Renal cortex interstitium (tissue), 11 donors: ENCODE measurements at regions not wholly inside any gene's neighbourhood (a gene's known extent, or its start where the extent isn't known, plus 50 kb on each side); places are given as distances from the start of the nearest gene placed in this dataset.

Experiments
- DNase-seq, 11 donors: peaks; one replicate each; pipeline ENCODE4 v3.0.0-alpha.2; 2013; ENCODE audit warnings: low read depth in 9 of 11, low spot score in 4 of 11; ENCODE audit errors: extremely low read depth in 1 of 11

DNA sequence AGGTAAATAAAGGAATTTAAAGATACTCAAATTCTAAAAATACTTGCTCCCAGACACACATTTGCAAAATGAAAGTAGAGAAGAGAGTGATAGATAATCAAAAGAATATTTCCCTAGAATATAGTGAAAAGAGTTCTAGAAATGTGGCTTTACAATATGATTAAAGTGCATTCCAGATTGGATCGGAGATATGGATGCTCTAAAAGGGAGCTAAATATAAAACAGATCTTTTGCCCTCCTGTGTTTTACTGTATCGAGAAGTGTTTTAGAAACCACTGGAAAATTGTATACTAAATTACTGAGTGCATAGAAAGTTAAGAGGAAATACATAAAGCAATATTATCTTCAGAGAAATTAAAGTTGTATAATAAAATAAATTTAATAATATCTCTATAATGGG is 1392.0 kb downstream of the TECRL start:
- no peak for DNase-seq

- no peak for DNase-seq
Observed at GRCh38 chr4:62970846-62971245, 1438.4 kb downstream of the TECRL start.

- no peak for DNase-seq
Observed at GRCh38 chr4:62960415-62960814, 1448.8 kb downstream of the TECRL start.

GRCh38 chr4:62953752-62954151 is 1455.5 kb downstream of the TECRL start:
- no peak for DNase-seq

- DNase-seq: no peak
Observed at GRCh38 chr4:62952366-62952765, 1456.9 kb downstream of the TECRL start.

DNA sequence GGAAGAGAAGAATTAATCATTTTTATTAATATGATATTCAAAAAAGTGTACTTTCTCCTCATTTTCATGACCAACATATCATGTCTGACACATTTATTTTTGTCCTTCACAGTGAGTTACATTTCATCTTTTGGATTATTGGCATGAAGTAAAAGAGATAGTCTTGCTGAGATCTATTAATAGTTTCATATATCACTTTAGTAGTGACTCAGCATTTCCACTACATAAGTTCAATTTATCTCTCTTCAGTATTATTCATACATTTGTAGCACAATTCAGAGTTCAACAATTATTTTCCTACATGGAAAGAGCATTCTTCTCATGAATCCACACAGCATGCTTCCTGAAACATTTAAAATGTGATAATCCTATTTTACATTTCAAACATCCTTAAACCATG is 1461.1 kb downstream of the TECRL start:
- DNase-seq: no peak

DNA sequence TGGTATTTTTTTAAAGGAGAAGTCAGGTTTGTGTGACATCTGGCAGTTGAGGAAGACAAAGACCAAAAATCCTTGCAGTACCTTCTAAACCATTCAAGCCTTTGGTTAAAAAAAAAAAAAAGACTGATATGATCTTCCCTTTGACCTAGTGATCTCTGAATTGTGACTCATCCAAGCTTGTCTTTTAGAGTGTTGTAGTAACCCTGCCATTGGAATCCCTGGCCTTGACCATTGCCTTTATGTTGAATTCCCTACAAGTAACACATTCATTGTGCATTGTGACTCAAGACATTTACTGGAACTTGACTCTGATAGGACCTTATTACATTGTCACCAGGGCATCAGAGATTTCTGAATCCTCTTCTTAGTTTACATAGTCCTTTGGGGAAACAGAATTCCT is 1469.0 kb downstream of the TECRL start:
- DNase-seq: no peak

DNA sequence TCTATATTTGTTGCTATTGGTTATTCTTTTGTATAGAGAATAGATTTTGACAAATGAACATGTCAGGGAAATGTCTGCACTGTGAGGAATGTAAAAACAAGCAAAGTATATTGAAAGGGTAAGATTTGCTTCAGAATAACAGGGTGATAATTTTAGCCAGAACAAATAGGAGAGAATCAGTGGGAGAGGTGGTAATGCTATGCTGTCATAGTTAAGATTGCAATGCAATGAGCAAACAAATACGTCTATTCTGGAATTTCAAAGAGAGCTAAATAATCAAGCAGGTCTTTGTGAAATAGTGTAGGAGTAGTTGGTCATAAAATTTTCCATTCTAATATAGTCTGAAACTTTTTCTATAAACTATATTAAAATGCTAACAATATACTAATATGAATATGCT is 1478.4 kb downstream of the TECRL start:
- no peak for DNase-seq

- no peak for DNase-seq
Observed at GRCh38 chr4:62928483-62928882, 1480.8 kb downstream of the TECRL start.

- DNase-seq: no peak
Observed at GRCh38 chr4:62927574-62927973, 1481.7 kb downstream of the TECRL start.

GRCh38 chr4:62923783-62924182 is 1485.5 kb downstream of the TECRL start:
- DNase-seq: no peak

GRCh38 chr4:62917649-62918048 is 1491.6 kb downstream of the TECRL start:
- DNase-seq: no peak

DNA sequence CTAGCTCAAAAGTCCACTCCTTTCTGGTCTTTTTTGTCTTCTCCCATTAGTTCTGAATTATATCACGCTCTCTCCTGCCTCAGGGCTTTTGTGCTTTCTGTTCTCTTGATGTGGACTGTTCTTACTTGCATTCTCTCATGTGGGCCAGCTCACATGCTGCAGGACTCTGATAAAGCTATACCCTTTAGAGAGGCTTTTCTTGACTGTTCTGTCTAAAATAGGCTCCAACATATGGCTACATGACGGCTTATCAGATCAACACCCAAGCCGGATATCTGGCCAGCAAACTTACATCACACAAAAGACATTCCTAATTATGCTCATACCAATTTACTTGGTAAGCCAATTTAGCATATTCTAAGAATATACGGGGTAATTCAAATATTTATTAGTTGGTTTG is 1494.5 kb downstream of the TECRL start:
- DNase-seq: no peak

GRCh38 chr4:62913065-62913464 is 1496.2 kb downstream of the TECRL start:
- DNase-seq: no peak

- no peak for DNase-seq
Observed at GRCh38 chr4:62912531-62912930, 1496.7 kb downstream of the TECRL start.

DNA sequence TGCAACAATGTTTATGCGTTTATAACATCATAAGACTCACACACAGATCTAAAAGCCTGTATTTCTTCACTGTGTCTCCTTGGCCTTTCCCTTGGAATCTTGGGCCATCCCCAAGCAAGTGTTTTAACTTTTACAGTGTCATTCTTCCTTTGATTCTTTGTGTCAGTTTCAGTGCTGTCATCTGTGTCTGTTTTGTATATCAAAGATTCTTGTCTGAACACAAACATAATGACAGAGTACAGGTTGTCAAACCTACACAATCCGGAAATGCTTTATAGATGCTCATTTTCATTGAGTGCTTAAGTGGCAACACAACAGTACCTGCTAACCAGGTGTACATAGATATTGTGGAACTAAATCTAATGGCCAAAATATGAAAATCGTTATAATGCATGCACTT is 1500.0 kb downstream of the TECRL start:
- no peak for DNase-seq

DNA sequence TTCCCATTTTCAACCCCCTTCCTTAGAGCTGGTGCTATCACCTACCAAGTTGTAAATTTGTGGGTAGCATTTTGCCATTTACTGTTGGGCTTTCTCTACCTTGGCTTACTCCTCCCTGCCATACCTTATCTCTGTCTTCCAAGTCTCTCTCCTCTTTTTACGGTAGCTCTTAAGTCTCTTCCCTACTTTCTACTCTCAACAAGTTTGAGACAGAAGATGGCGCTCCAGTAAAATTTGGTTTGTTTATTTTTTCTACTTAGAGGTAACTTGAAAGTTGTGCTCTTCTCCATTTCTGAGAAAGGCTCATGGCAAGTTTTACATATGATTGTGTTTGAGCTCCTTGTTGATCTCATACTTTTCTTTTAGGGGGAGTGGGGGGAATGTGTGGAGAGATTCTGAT is 1508.1 kb downstream of the TECRL start:
- no peak for DNase-seq

DNA sequence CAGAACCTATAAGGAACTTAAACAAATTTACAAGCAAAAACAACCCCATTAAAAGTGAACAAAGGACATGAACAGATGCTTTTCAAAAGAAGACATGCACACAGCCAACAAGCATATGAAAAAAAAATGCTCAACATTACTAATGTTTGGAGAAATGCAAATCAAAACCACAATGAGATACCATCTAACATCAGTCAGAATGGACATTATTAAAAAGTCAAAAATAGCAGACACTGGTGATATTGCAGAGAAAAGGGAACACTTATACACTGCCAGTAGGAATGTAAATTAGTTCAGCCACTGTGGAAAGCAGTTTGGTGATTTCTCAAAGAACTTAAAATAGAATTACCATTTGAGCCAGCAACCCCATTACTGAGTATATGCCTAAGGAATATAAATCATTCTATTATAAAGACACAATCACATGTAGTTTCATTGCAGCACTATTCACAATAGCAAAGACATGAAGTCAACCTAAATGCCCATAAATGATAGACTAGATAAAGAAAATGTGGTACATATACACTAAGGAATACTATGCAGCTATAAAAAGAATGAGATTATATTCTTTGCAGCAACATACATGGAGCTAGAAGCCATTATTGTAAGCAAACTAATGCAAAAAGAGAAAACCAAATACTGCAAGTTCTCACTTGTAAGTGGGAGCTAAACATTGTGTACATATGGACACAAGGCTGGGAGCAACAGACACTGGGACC is 1509.4 kb downstream of the TECRL start:
- DNase-seq: no peak

DNA sequence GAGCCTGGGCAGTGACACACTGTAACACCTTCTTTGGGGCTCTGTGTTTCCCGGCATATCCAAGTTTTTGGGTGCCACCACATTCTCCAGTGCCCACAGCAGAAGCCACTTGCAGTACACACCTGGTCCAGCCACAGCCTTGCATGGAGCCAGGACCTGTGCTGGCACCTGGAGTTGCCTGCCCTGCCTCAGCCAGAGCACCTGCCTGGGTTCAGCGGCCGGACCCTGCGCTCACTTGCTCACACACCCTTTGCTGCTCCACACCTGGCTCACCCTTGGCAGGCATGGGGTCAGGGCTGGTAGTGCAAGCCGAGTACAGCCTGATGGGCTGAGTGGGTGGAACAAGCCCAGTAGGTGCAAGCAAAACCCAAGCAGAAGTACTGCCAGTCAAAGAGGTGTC is 1511.1 kb downstream of the TECRL start:
- DNase-seq: no peak

GRCh38 chr4:62896721-62897120 is 1512.5 kb downstream of the TECRL start:
- DNase-seq: no peak

DNA sequence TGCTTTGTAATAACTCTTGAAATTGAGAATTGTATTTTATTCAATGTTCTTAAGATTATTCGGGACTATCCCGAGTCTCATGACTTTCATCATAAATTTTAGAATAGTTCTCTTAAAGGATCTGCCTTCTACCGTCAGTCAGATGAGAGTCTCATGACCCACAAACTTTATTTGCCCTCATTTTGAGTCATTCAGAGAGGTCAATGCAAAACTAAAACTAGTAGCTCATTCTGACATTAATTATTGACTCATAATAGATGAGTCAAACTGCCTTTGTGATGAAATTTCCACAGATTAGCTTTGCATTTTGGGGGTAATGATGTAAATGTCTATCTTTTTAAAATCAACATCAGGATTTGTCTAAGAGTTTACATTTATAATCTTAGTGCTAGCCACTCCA is 1527.3 kb downstream of the TECRL start:
- no peak for DNase-seq

GRCh38 chr4:62881210-62881609 is 1528.0 kb downstream of the TECRL start:
- DNase-seq: no peak
